WI38 (cell line): ENCODE measurements at regions not wholly inside any gene's neighbourhood (a gene's known extent, or its start where the extent isn't known, plus 50 kb on each side); places are given as distances from the start of the nearest gene placed in this dataset.

ENCODE experiments used
- H3K4me3 ChIP-seq: 2 replicates; pipeline ENCODE4 v1.5.1; 2011; ENCODE audit warnings: low read depth, mild to moderate bottlenecking, control low read depth, low read length
- CTCF ChIP-seq: IDR thresholded peaks from 2 replicates; pipeline ENCODE4 v1.5.1; 2012; ENCODE audit warnings: low read depth, mild to moderate bottlenecking, control low read depth, low read length

DNA sequence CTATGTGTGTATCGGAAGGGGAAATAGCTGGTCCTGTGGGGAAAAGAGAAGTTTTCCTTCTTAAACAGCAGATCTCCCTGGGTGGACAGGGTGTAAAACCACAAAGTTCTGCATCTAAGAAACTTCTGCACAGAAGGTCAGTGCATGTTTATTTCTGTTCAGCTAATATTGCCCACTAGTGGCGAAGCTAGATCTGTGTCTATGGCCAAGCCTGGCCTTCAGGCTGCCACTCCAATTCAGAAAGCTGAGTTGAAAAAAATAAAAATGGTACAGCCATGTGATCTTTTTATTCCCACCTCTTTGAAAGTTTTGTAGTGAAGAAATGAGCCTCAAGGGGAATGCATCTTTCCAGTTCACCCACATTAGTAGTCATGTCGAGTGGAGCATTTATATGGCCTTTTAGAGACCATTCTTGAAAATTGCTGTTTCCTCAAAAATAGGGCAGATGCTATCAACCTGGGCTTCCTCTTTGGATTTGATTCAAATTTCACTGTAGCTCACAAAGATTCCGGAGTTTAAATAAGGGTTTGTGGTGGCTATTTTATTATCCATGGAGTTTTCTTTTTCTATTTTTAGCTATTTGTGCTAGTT lies 488.0 kb downstream of the PRELID2 start:
- no peak overlapping the region for H3K4me3 ChIP-seq
- peak; percentile 81 for TF ChIP-seq CTCF

DNA sequence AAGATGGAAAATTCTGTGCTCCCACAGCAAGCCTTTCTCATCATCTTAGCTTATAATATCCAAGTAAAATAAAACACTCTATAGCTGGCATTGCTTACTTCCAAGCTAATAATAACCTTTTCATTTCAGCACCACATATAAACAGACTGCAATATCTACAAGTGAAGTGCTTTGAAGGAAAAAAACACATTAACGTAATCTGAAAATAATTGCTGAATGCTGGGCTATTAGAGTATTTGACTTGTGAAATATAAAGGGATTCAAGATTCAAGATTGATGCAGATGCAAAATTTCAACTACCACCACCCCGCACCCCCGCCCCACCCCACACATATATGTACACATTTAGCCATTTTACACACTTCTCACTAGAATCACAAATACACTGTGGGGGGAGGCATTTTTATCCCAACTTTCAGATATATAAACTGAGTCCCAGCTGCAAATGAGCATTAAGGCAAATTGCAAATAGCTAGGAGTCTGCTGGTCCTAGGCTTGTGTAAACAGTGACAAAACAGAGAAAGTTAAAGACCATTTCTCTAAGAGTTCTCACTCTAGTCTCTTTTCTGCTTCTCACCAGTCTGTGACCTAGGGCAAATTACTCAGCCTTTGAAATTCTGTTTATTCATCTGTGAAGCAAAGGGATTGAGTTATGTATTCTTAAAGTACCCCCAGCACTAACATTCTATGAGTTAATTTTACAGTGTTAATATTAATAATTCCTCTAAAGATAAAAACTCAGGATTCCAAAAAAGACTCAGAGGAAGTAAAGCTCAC lies 489.4 kb downstream of the PRELID2 start:
- no peak overlapping the region for H3K4me3 ChIP-seq
- no peak for TF ChIP-seq CTCF

- no peak for TF ChIP-seq CTCF
- H3K4me3 ChIP-seq: no peak overlapping the region
Measured at GRCh38 chr5:145341842-145342241, 493.3 kb downstream of the PRELID2 start.

DNA sequence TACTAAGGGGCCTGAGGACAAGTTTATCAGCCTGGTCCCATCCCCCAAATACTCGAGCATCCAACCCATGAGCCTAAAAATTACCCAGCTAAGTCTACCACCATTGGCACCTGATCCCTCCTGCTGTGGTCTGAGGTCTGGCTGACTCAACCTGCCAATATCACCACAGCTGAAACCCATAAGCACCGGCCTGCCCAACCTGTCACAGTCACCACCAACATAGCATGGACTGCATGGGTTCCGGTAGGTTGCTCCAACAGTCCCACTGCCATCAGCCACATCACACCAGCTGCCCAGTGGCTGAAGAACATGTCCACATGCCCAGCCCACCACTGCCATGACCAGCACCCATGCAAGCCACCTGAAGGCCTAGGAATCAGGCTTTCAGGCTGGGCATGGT lies 495.0 kb downstream of the PRELID2 start:
- no peak for TF ChIP-seq CTCF
- no peak overlapping the region for H3K4me3 ChIP-seq

GRCh38 chr5:145324767-145325479 lies 510.2 kb downstream of the PRELID2 start:
- TF ChIP-seq CTCF: no peak
- no peak overlapping the region for H3K4me3 ChIP-seq

DNA sequence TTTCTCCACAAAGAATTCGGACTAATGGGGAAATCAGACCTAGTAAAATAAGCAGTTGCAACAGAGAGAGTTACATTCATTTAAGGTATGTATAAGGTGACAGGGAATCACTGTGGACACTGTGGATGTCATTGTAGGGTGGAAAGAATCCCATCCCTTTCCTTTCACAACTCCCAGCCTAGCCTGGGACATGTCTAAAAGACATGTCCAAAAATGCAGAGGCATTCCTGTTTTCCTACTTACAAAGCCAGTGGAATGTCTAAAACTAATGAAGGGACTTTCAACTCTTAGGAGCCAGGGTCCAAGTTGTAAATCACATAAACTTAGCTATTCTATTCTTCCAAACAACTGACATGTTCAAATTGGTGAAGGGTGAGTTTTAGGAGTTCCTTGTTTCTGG lies 511.0 kb downstream of the PRELID2 start:
- H3K4me3 ChIP-seq: no peak overlapping the region
- TF ChIP-seq CTCF: no peak

GRCh38 chr5:145316282-145316681 lies 518.9 kb downstream of the PRELID2 start:
- H3K4me3 ChIP-seq: no peak overlapping the region
- no peak for TF ChIP-seq CTCF
